ENCODE measurements at regions not wholly inside any gene's neighbourhood (a gene's known extent, or its start where the extent isn't known, plus 50 kb on each side); places are given as distances from the start of the nearest gene placed in this dataset.
"Not testable (repeated sequence)": the region's sequence is repeated elsewhere in the genome, so short reads cannot be mapped to it uniquely, and the experiment has no call there.

- TF ChIP-seq ZFX (IDR thresholded peaks at IDR 0.05; ENCODE audit: borderline replicate concordance) (no peak), CTCF (IDR thresholded peaks at IDR 0.05) (no peak)
- H3K27ac ChIP-seq, result no peak overlapping the region
Measured at GRCh38 chr9:85466834-85467233, 274.9 kb downstream of the AGTPBP1 start.

GRCh38 chr9:85458114-85458864 lies 283.5 kb downstream of the AGTPBP1 start:
- not testable (repeated sequence) for H3K27ac ChIP-seq

GRCh38 chr9:85453850-85454249 lies 287.9 kb downstream of the AGTPBP1 start:
- TF ChIP-seq ZFX (IDR thresholded peaks at IDR 0.05; ENCODE audit: borderline replicate concordance) (no peak), CTCF (IDR thresholded peaks at IDR 0.05) (no peak)
- no peak overlapping the region for H3K27ac ChIP-seq

- TF ChIP-seq CTCF (IDR thresholded peaks at IDR 0.05) (no peak), ZFX (IDR thresholded peaks at IDR 0.05; ENCODE audit: borderline replicate concordance) (no peak)
- no peak overlapping the region for H3K27ac ChIP-seq
Measured at GRCh38 chr9:85452841-85453240, 288.9 kb downstream of the AGTPBP1 start.

- TF ChIP-seq ZFX (IDR thresholded peaks at IDR 0.05; ENCODE audit: borderline replicate concordance) (no peak), CTCF (IDR thresholded peaks at IDR 0.05) (no peak)
- H3K27ac ChIP-seq, result no peak overlapping the region
Measured at GRCh38 chr9:85451680-85452079, 290.1 kb downstream of the AGTPBP1 start.

- TF ChIP-seq ZFX (IDR thresholded peaks at IDR 0.05; ENCODE audit: borderline replicate concordance), result no peak
- H3K27ac ChIP-seq, result no peak overlapping the region
Measured at GRCh38 chr9:85445887-85446286, 295.9 kb downstream of the AGTPBP1 start.

GRCh38 chr9:85444243-85444642 lies 297.5 kb downstream of the AGTPBP1 start:
- TF ChIP-seq CTCF (IDR thresholded peaks at IDR 0.05), result no peak
- TF ChIP-seq ZFX (IDR thresholded peaks at IDR 0.05; ENCODE audit: borderline replicate concordance), result no peak
- H3K27ac ChIP-seq, result no peak overlapping the region

GRCh38 chr9:85443190-85443598 lies 298.6 kb downstream of the AGTPBP1 start:
- H3K27ac ChIP-seq, result no peak overlapping the region
- TF ChIP-seq CTCF (IDR thresholded peaks at IDR 0.05) (no peak), ZFX (IDR thresholded peaks at IDR 0.05; ENCODE audit: borderline replicate concordance) (no peak)
